Neural crest cell (in vitro differentiated cells): ENCODE measurements at regions not wholly inside any gene's neighbourhood (a gene's known extent, or its start where the extent isn't known, plus 50 kb on each side); places are given as distances from the start of the nearest gene placed in this dataset.
A peak's percentile ranks its signal among the peaks of the same experiment; 100 is the strongest.

Experiments
- DNase-seq: peaks from one replicate; pipeline ENCODE4 v3.0.0; 2021; ENCODE audit warnings: low read depth, mixed read lengths, low spot score
- H3K27ac Mint-ChIP-seq: one replicate; pipeline ENCODE4 v1.8.0; 2021; ENCODE audit warnings: mild to moderate bottlenecking, mixed read lengths; ENCODE audit not compliant: unreplicated experiment
- H3K27me3 Mint-ChIP-seq: 2 replicates; pipeline ENCODE4 v1.8.0; 2021; ENCODE audit warnings: low read depth, mild to moderate bottlenecking, mixed read lengths
- H3K36me3 Mint-ChIP-seq: 2 replicates; pipeline ENCODE4 v1.8.0; 2021; ENCODE audit warnings: low read depth, mild to moderate bottlenecking, mixed read lengths
- H3K4me1 Mint-ChIP-seq: 2 replicates; pipeline ENCODE4 v1.8.0; 2021; ENCODE audit warnings: mixed read lengths
- H3K4me3 Mint-ChIP-seq: one replicate; pipeline ENCODE4 v1.8.0; 2021; ENCODE audit warnings: mild to moderate bottlenecking, mixed read lengths
- H3K9me3 Mint-ChIP-seq: 2 replicates; pipeline ENCODE4 v1.8.0; 2021; ENCODE audit warnings: mixed read lengths
- CTCF ChIP-seq: fragments of 200-600 bp; sonication (generic); conservative IDR thresholded peaks from 2 replicates; pipeline ENCODE4 v1.5.0; 2021; ENCODE audit warnings: antibody characterized with exemption, mild to moderate bottlenecking

GRCh38 chr3:152103257-152103656, 165.5 kb upstream of the MBNL1 start:
- no peak overlapping the region for H3K27ac Mint-ChIP-seq
- DNase-seq = no peak
- no peaks in the 10 kb centered on the region for H3K27me3 Mint-ChIP-seq
- H3K4me3 Mint-ChIP-seq = no peak overlapping the region
- TF ChIP-seq CTCF = no peak
- no peaks in the 10 kb centered on the region for H3K4me1 Mint-ChIP-seq
- H3K36me3 Mint-ChIP-seq = no peaks in the 10 kb centered on the region
- H3K9me3 Mint-ChIP-seq = no peaks in the 10 kb centered on the region

GRCh38 chr3:152104847-152105415, 163.8 kb upstream of the MBNL1 start:
- Mint-ChIP-seq H3K36me3 (no peaks in the 10 kb centered on the region), H3K27ac (peak overlapping the region; percentile 8), H3K4me1 (no peaks in the 10 kb centered on the region), H3K27me3 (no peaks in the 10 kb centered on the region), H3K4me3 (no peak overlapping the region), H3K9me3 (no peaks in the 10 kb centered on the region)
- no peak for TF ChIP-seq CTCF
- DNase-seq = no peak

DNA sequence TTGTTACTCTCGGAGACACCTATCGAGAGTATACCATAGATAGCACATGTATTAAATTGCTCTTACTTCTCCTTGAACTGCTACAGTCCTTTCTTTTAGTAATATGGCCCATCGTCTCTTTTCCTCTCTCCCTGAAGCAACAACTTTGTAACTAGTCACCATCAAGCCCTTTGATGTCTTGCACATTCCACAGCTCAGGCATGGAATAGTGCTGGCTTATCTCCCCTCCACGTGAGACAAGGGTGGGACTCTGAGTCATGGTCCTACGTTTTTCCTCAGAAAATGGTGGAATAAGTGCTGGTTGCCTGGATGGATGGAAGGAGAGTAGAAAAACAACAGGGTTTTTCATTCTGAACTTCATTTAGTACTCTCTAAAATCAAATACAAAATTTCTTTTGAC, 163.3 kb upstream of the MBNL1 start:
- no peaks in the 10 kb centered on the region for H3K27me3 Mint-ChIP-seq
- no peaks in the 10 kb centered on the region for H3K4me1 Mint-ChIP-seq
- H3K36me3 Mint-ChIP-seq = no peaks in the 10 kb centered on the region
- no peak for DNase-seq
- TF ChIP-seq CTCF = no peak
- H3K9me3 Mint-ChIP-seq = no peaks in the 10 kb centered on the region
- no peak overlapping the region for H3K27ac Mint-ChIP-seq
- H3K4me3 Mint-ChIP-seq = no peak overlapping the region

- no peaks in the 10 kb centered on the region for H3K36me3 Mint-ChIP-seq
- no peaks in the 10 kb centered on the region for H3K27me3 Mint-ChIP-seq
- no peak overlapping the region for H3K4me3 Mint-ChIP-seq
- H3K4me1 Mint-ChIP-seq = no peaks in the 10 kb centered on the region
- no peak for TF ChIP-seq CTCF
- no peak for DNase-seq
- H3K9me3 Mint-ChIP-seq = no peaks in the 10 kb centered on the region
- no peak overlapping the region for H3K27ac Mint-ChIP-seq
These were observed 159.7 kb upstream of the MBNL1 start for GRCh38 chr3:152109038-152109437.

GRCh38 chr3:152113413-152113812, 155.3 kb upstream of the MBNL1 start:
- H3K4me1 Mint-ChIP-seq = no peaks in the 10 kb centered on the region
- DNase-seq = no peak
- TF ChIP-seq CTCF = no peak
- no peak overlapping the region for H3K27ac Mint-ChIP-seq
- H3K9me3 Mint-ChIP-seq = peaks cover 10% of the 10 kb centered on the region
- no peaks in the 10 kb centered on the region for H3K27me3 Mint-ChIP-seq
- H3K36me3 Mint-ChIP-seq = no peaks in the 10 kb centered on the region
- H3K4me3 Mint-ChIP-seq = no peak overlapping the region
